ENCODE measurements at regions not wholly inside any gene's neighbourhood (a gene's known extent, or its start where the extent isn't known, plus 50 kb on each side); places are given as distances from the start of the nearest gene placed in this dataset.

DNA sequence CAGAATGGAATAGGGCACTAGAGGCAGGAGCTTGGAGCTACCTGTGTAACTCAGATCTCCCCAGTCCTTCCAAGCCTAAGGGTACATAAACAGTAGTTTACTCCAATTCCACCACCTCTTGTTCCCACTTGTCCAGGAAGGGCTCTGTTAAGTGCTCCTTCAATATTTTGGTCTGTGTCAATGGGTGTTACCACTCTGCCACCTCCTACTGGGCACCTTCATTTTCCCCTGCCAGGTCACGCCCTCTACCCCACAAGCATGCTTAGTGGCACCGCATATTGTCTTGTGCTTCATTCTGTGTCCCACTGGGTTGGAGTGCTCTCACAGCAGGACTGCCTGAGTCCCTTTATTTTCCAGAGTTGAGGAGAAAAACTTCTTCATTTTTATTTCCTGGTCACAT lies 459.8 kb downstream of the ARHGEF28 start:
- DNase-seq (ENCODE audit: extremely low spot score), result no peak
- CTCF ChIA-PET, result interaction anchor here (2.0 kb wide), 1 partner anchor 13 kb away, joined by 5 read pairs; no protein-coding TSS in a partner anchor
- TF ChIP-seq, protein P1, sequence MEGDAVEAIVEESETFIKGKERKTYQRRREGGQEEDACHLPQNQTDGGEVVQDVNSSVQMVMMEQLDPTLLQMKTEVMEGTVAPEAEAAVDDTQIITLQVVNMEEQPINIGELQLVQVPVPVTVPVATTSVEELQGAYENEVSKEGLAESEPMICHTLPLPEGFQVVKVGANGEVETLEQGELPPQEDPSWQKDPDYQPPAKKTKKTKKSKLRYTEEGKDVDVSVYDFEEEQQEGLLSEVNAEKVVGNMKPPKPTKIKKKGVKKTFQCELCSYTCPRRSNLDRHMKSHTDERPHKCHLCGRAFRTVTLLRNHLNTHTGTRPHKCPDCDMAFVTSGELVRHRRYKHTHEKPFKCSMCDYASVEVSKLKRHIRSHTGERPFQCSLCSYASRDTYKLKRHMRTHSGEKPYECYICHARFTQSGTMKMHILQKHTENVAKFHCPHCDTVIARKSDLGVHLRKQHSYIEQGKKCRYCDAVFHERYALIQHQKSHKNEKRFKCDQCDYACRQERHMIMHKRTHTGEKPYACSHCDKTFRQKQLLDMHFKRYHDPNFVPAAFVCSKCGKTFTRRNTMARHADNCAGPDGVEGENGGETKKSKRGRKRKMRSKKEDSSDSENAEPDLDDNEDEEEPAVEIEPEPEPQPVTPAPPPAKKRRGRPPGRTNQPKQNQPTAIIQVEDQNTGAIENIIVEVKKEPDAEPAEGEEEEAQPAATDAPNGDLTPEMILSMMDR (IDR thresholded peaks at IDR 0.05; ENCODE audit: control extremely low read depth, extremely low read depth, low read depth, missing control alignments), result no peak
- POLR2A ChIA-PET, result no interaction called here

DNA sequence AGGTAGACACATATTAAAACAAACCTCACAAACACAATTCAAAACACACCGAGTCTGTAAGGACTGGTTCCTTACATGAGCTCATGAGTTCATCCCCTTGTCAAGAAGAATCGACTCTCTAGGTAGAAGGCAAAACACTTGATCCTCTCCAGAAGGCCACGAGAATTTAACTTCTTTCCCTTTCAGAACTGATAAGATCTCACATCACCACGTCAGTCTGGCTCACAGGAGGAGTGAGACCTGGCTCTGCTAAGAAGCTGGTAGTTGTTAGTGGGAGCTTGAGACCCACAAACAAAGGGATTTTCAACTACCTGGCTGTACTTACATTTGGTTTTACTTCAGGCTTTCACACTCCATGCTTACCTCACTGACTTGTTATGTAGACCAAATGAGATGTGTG lies 459.2 kb downstream of the ARHGEF28 start:
- TF ChIP-seq, protein P1 (IDR thresholded peaks at IDR 0.05; ENCODE audit: control extremely low read depth, extremely low read depth, low read depth, missing control alignments), result no peak
- POLR2A ChIA-PET, result no interaction called here
- CTCF ChIA-PET, result interaction anchor here (2.0 kb wide), 1 partner anchor 13 kb away, joined by 5 read pairs; no protein-coding TSS in a partner anchor

DNA sequence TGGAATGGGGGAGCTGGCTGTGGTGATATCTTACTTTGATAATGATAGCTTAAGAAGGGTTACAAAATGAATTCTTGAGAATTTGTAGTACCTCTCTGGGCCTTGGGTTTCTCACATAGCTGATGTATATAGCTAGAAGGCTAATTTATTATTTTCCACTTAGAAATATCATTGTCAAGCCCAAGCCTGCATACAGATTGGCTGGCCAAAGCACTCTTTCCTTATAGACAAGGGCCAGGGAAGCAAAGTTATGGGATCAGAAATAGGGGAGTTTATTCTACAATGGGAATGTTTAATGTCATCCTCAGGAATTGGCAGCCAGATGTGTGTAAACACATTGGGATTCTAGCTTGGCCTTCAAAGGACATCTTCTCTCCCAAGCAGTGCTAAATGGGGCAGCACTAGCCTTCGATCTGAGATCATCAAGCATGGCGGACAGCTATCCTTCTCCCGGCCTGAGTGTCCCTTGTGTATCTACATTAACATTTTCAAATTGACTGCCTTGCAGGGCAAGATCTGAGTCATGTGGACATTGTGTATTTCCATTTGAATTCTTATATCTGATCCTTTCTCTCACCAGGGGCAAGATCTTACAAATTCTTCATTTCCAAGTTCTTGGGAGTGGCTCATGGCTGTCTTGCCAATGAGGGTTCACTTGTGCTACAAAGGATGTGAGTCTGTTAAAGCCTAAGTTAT lies 457.2 kb downstream of the ARHGEF28 start:
- DNase-seq (ENCODE audit: extremely low spot score), result no peak
- TF ChIP-seq, protein P1 (IDR thresholded peaks at IDR 0.05; ENCODE audit: control extremely low read depth, extremely low read depth, low read depth, missing control alignments), result no peak
- CTCF ChIA-PET, result interaction anchor here (1.1 kb wide), 1 partner anchor 10 kb away, joined by 4 read pairs; no protein-coding TSS in a partner anchor
- POLR2A ChIA-PET, result no interaction called here

More for the DNA sequence above, 459.2 kb downstream of the ARHGEF28 start:
- no peak for DNase-seq (ENCODE audit: extremely low spot score)

DNA sequence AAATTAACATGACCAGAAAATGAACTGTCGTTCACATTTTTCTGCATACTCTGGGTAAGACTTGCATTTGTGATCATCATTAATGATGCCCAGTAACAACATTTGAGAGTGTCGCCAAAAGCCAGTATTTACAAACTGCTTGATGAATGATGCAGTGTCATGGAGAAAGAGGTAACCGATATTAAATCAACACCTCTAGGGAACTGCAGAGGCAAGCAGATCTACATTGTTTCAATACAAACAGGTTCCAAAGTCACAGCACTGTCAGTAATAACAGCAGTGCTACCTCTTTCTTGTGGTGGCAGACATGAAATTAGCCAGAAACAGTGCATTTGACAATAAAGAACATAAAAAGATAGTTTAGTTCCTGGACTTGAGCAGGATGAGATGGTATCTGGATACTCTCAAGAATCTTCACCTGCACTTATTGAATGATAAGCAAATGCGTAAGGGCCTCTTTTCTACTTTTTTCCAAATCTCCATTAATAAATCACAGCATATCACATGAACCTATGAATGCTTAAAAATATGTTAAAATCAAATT lies 456.6 kb downstream of the ARHGEF28 start:
- no peak for DNase-seq (ENCODE audit: extremely low spot score)

DNA sequence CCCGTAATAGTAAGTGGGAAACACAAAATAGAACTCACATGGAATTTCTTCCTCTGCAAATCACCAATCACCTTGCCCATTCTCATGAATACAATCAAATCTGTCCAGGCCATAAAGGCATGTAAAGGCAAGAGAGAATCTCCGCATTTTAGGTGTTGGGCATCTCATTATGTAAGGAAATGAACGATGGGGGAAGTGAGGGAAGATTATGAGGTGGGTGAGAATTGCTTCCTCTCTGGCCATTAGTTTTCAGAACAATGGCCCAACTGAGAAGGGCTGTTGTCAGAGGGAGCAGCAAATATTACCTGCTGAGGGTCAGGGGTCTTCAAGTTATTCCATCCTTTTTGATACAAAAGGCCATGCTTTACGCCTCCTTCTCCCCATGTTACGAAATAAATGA lies 455.1 kb downstream of the ARHGEF28 start:
- TF ChIP-seq, protein P1 (IDR thresholded peaks at IDR 0.05; ENCODE audit: control extremely low read depth, extremely low read depth, low read depth, missing control alignments), result no peak
- CTCF ChIA-PET, result no interaction called here
- no peak for DNase-seq (ENCODE audit: extremely low spot score)
- POLR2A ChIA-PET, result no interaction called here

More for the DNA sequence above, 456.6 kb downstream of the ARHGEF28 start:
- ChIA-PET POLR2A (no interaction called here), CTCF (interaction anchor here (1.1 kb wide), 2 partner anchors 9 to 13 kb away, joined by 3 to 4 read pairs; no protein-coding TSS in a partner anchor)
- TF ChIP-seq, protein P1 (IDR thresholded peaks at IDR 0.05; ENCODE audit: control extremely low read depth, extremely low read depth, low read depth, missing control alignments), result no peak

DNA sequence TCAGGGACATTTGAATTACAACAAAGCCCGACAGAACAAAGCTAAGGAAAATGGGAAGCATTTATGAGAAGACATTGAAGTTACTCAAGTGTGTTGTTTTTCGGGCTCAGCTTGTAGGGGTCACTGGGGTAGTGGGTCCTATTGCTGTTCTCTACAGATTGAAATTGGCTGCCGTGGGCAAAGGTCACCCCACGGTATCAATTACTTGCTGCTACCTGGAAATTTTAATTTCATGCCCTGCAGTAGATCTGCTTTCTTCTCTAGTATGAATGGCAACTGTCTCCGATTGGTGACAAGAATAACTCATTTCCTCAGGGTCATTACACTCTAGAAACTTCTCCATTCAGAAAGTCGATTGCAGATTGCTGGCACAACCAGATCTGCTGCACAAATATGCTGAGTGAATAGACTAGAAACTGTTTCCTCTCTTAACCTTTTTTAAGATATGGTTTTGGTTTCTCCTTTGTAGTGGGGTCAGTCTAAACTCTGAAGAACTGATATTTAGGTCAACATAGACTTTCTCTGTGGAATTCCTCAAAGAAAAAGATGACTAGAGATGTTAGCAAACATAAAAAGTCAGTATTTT lies 454.1 kb downstream of the ARHGEF28 start:
- TF ChIP-seq, protein P1 (IDR thresholded peaks at IDR 0.05; ENCODE audit: control extremely low read depth, extremely low read depth, low read depth, missing control alignments), result no peak
- no peak for DNase-seq (ENCODE audit: extremely low spot score)
- ChIA-PET CTCF (no interaction called here), POLR2A (no interaction called here)

Measured in GM10248 (cell line).